Tibial nerve (tissue), 4 donors: ENCODE measurements at regions not wholly inside any gene's neighbourhood (a gene's known extent, or its start where the extent isn't known, plus 50 kb on each side); places are given as distances from the start of the nearest gene placed in this dataset.

ENCODE experiments used
- DNase-seq, 2 donors: peaks; one replicate each; pipeline ENCODE4 v3.0.0-alpha.2; 2019; ENCODE audit warnings: low spot score in 2 of 2
- H3K27ac ChIP-seq, 4 donors: fragments of 200-600 bp; sonication (generic) in 3 of 4; one replicate each; pipeline ENCODE4 v1.5.1; 2017 to 2019; ENCODE audit warnings: mild to moderate bottlenecking in 1 of 4
- H3K27me3 ChIP-seq, 2 donors: fragments of 200-600 bp; sonication (generic) in 1 of 2; one replicate each; pipeline versions ENCODE4 v1.5.1 to v1.6.0; 2017 to 2019
- H3K36me3 ChIP-seq, 3 donors: fragments of 200-600 bp; sonication (generic); one replicate each; pipeline ENCODE4 v1.5.1; 2018 to 2019
- H3K4me1 ChIP-seq, 4 donors: fragments of 200-600 bp; sonication (generic) in 3 of 4; one replicate each; pipeline ENCODE4 v1.5.1; 2017 to 2019
- H3K4me3 ChIP-seq, 4 donors: fragments of 200-600 bp; sonication (generic) in 3 of 4; one replicate each; pipeline ENCODE4 v1.5.1; 2017 to 2019; ENCODE audit warnings: mild to moderate bottlenecking in 1 of 4, moderate library complexity in 1 of 4
- H3K9me3 ChIP-seq, 4 donors: fragments of 200-600 bp; sonication (generic) in 3 of 4; one replicate each; pipeline ENCODE4 v1.5.1; 2017 to 2019
- EP300 ChIP-seq, 2 donors: sonication (generic); formaldehyde crosslinking; IDR thresholded peaks; one replicate each; pipeline ENCODE4 v1.6.1; 2017; ENCODE audit warnings: antibody characterized with exemption in 2 of 2, mild to moderate bottlenecking in 1 of 2
- POLR2A ChIP-seq, 2 donors: fragments of 450-650 bp; IDR thresholded peaks; one replicate each; pipeline ENCODE4 v1.6.1; 2017; ENCODE audit warnings: antibody characterized with exemption in 2 of 2, mild to moderate bottlenecking in 2 of 2, moderate library complexity in 2 of 2
- WGBS, 2 donors: methylation state at CpG; one replicate each; pipeline ENCODE4 v1.1.5; 2018; 5-methylcytosine and 5-hydroxymethylcytosine counted together
- TF ChIP-seq, protein P1 (sequence below), 5 experiments: fragments of 200-600 bp in 3 of 5; fragments of 450-650 bp in 2 of 5; sonication (generic) in 3 of 5; IDR thresholded peaks; one replicate each; pipeline ENCODE4 v1.5.1; 2016 to 2019; ENCODE audit warnings: antibody characterized with exemption in 5 of 5, mild to moderate bottlenecking in 3 of 5, moderate library complexity in 2 of 5

DNA sequence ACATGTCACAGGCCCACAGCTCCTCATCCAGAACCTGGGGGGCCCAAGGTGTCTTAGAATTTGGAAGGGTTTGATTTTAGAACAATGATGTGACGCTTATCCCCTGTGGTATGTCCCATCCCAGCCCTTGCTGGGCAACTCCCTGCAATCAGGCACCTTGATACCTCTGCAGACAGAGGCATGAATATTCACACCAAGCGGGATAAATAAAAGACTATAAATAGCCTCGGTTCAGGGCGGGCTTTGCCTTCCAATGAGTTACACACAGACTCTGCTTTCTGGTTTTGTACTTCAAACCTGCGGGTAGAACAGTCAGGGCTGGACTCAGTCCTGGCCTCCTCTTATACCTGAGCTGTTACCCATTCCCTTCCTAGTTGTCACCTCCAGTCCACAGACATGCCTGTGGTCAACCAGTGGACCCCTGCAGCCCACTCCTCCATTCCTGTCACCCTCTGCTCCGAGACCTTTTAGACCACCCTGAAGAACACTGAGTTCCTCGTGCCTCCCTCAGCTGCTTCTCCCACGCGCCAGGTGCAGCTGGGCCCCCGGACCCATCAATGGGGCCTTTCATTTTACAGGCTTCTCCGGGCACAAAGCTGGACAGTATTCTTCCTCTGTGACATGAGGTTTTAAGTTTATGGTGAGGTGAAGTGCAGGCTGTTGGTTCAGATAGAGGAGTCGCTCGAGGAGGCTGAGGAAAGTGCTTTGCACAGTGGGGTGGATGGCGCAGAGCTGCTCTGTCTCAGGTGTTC is 120.1 kb upstream of the TNR start:
- TF ChIP-seq POLR2A (IDR thresholded peaks at IDR 0.05) (no peak), EP300 (IDR thresholded peaks at IDR 0.05) (no peak)
- TF ChIP-seq, protein P1, sequence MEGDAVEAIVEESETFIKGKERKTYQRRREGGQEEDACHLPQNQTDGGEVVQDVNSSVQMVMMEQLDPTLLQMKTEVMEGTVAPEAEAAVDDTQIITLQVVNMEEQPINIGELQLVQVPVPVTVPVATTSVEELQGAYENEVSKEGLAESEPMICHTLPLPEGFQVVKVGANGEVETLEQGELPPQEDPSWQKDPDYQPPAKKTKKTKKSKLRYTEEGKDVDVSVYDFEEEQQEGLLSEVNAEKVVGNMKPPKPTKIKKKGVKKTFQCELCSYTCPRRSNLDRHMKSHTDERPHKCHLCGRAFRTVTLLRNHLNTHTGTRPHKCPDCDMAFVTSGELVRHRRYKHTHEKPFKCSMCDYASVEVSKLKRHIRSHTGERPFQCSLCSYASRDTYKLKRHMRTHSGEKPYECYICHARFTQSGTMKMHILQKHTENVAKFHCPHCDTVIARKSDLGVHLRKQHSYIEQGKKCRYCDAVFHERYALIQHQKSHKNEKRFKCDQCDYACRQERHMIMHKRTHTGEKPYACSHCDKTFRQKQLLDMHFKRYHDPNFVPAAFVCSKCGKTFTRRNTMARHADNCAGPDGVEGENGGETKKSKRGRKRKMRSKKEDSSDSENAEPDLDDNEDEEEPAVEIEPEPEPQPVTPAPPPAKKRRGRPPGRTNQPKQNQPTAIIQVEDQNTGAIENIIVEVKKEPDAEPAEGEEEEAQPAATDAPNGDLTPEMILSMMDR (IDR thresholded peaks at IDR 0.05), result no peak
- no peak for DNase-seq
- no peak overlapping the region for H3K27ac ChIP-seq
- H3K27me3 ChIP-seq, result no peaks in the 10 kb centered on the region
- peaks cover 0 to 7% (median 0%) of the 10 kb centered on the region in 4 donors for H3K4me1 ChIP-seq
- H3K4me3 ChIP-seq, result no peak overlapping the region
- 72% methylated on average over 14 of the region's 14 CpGs for WGBS, 2 donors
- no peaks in the 10 kb centered on the region for H3K9me3 ChIP-seq
- H3K36me3 ChIP-seq, result no peaks in the 10 kb centered on the region

DNA sequence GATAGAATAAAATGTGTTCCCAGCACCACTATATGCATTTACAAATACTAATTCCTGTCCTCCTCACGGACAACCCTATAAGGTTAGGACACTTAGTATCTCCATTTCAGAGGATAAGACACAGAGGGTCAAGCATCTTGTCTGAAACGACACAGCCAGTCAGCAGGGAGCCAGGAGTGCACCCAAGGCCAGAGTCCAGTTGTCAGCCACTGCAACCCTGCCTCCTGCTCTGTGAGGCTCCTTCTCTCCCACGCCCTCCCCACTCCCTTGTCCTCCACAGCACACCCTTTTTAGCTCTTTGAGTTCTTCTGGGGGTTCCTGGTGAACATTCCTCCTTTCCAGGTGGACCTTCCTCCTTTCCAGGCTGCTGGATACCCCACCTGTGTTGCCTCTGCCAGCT is 119.0 kb upstream of the TNR start:
- no peaks in the 10 kb centered on the region for H3K9me3 ChIP-seq
- H3K4me3 ChIP-seq, result no peak overlapping the region
- H3K36me3 ChIP-seq, result no peaks in the 10 kb centered on the region
- H3K4me1 ChIP-seq, result peaks cover 0 to 7% (median 0%) of the 10 kb centered on the region in 4 donors
- TF ChIP-seq EP300 (IDR thresholded peaks at IDR 0.05) (no peak), POLR2A (IDR thresholded peaks at IDR 0.05) (no peak)
- TF ChIP-seq, protein P1 (IDR thresholded peaks at IDR 0.05), result no peak
- no peak for DNase-seq
- no peak overlapping the region for H3K27ac ChIP-seq
- 85 to 88% methylated on average over 3 of the region's 3 CpGs for WGBS, 2 donors
- no peaks in the 10 kb centered on the region for H3K27me3 ChIP-seq

GRCh38 chr1:175861626-175862367 is 118.4 kb upstream of the TNR start:
- Histone ChIP-seq H3K27ac (no peak overlapping the region), H3K9me3 (no peaks in the 10 kb centered on the region), H3K36me3 (no peaks in the 10 kb centered on the region), H3K4me1 (peaks cover 0 to 7% (median 0%) of the 10 kb centered on the region in 4 donors), H3K4me3 (no peak overlapping the region), H3K27me3 (no peaks in the 10 kb centered on the region)
- TF ChIP-seq, protein P1 (IDR thresholded peaks at IDR 0.05), result no peak
- no peak for TF ChIP-seq EP300 (IDR thresholded peaks at IDR 0.05)
- no peak for TF ChIP-seq POLR2A (IDR thresholded peaks at IDR 0.05)
- WGBS, 2 donors, result 78 to 80% methylated on average over 8 of the region's 8 CpGs
- DNase-seq, result no peak

GRCh38 chr1:175857756-175858155 is 114.4 kb upstream of the TNR start:
- H3K27ac ChIP-seq, result no peak overlapping the region
- no peak for DNase-seq
- no peaks in the 10 kb centered on the region for H3K9me3 ChIP-seq
- 10 to 27% methylated on average over 6 of the region's 6 CpGs for WGBS, 2 donors
- no peak overlapping the region for H3K4me3 ChIP-seq
- no peaks in the 10 kb centered on the region for H3K4me1 ChIP-seq
- H3K27me3 ChIP-seq, result no peaks in the 10 kb centered on the region
- H3K36me3 ChIP-seq, result no peaks in the 10 kb centered on the region
- TF ChIP-seq EP300 (IDR thresholded peaks at IDR 0.05) (no peak), POLR2A (IDR thresholded peaks at IDR 0.05) (no peak)
- TF ChIP-seq, protein P1 (IDR thresholded peaks at IDR 0.05), result no peak

DNA sequence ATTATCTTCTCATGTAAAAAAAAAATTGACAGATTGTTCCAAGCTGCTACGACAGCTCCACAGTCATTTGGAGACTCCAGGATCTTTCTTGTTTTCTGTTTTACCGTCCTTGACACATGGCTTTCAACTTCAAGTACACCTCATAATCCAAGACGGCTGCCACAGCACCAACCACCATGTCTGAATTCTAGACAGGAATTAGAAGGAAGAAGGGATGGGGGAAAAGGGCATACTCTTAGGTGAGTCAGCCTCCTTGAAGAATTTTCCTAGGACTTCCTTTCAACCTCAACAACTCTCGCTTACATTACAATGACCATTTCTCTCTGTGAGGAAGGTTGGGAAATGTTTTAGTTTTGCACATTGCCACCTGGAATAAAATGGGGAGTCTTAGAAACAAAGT is 110.3 kb upstream of the TNR start:
- Histone ChIP-seq H3K9me3 (no peaks in the 10 kb centered on the region), H3K27me3 (no peaks in the 10 kb centered on the region), H3K27ac (no peak overlapping the region), H3K36me3 (no peaks in the 10 kb centered on the region), H3K4me1 (no peaks in the 10 kb centered on the region), H3K4me3 (no peak overlapping the region)
- TF ChIP-seq, protein P1 (IDR thresholded peaks at IDR 0.05), result no peak
- TF ChIP-seq EP300 (IDR thresholded peaks at IDR 0.05) (no peak), POLR2A (IDR thresholded peaks at IDR 0.05) (no peak)
- 87 to 91% methylated on average over 4 of the region's 4 CpGs for WGBS, 2 donors
- DNase-seq, result no peak
